SK-N-MC (cell line): ENCODE measurements at regions not wholly inside any gene's neighbourhood (a gene's known extent, or its start where the extent isn't known, plus 50 kb on each side); places are given as distances from the start of the nearest gene placed in this dataset.

Source experiments
- DNase-seq: peaks from one replicate; pipeline ENCODE4 v3.0.0-alpha.2; 2011; ENCODE audit warnings: low read depth, low spot score
- H3K27ac ChIP-seq: fragments of 200-600 bp; sonication (generic); 2 replicates; pipeline ENCODE4 v1.5.1; 2016; ENCODE audit warnings: mixed run types
- H3K36me3 ChIP-seq: fragments of 200-600 bp; sonication (generic); 2 replicates; pipeline ENCODE4 v1.6.1; 2017; ENCODE audit warnings: antibody characterized with exemption, low read length, mixed read lengths; ENCODE audit not compliant: insufficient read depth
- H3K4me3 ChIP-seq: fragments of 200-600 bp; sonication (generic); 2 replicates; pipeline ENCODE4 v1.5.1; 2016
- H3K9ac ChIP-seq: fragments of 200-600 bp; sonication (generic); 2 replicates; pipeline ENCODE4 v1.8.0; 2017; ENCODE audit warnings: mixed run types, mixed read lengths; ENCODE audit not compliant: insufficient read length
- H3K9me3 ChIP-seq: fragments of 200-600 bp; sonication (generic); 2 replicates; pipeline ENCODE4 v1.6.1; 2017; ENCODE audit warnings: low read depth, mild to moderate bottlenecking, antibody characterized with exemption, low read length, moderate library complexity, mixed read lengths
- EZH2 ChIP-seq: fragments of 200-600 bp; sonication (generic); IDR thresholded peaks from one replicate; pipeline ENCODE4 v1.6.1; 2017; ENCODE audit warnings: antibody characterized with exemption
- FOXP2 ChIP-seq: optimal IDR thresholded peaks from 2 replicates; pipeline ENCODE3; 2011; ENCODE audit warnings: mild to moderate bottlenecking, moderate library complexity; ENCODE audit not compliant: insufficient read depth; ENCODE audit errors: extremely low read length, control extremely low read depth
- POLR2AphosphoS5 ChIP-seq: IDR thresholded peaks from 2 replicates; pipeline ENCODE4 v1.6.1; 2012; ENCODE audit warnings: mild to moderate bottlenecking, low read depth, low read length, borderline replicate concordance

DNA sequence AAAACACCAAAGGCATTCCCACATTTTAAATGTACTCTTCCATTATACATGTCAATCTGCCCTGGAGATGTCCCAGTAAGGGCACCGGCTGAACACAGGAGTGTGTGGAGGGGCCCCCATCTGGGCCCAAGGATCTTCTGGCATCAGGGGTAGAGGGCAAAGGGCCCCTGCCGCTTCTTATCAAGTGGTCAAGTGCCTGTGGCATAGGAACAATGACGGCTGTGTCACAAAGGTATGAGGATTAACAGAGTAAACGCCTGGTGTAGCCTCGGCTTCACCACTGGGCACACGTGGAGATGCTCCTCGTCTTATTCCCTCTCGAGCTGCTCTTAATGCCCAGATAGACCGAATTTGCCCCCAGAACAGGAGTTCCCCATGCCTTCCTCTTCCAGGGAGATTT lies 169.7 kb upstream of the GLI2 start:
- H3K4me3 ChIP-seq = no peak overlapping the region
- H3K27ac ChIP-seq = no peak overlapping the region
- DNase-seq = no peak
- H3K36me3 ChIP-seq = no peaks in the 10 kb centered on the region
- TF ChIP-seq POLR2AphosphoS5 (no peak), FOXP2 (no peak), EZH2 (no peak)
- H3K9me3 ChIP-seq = no peaks in the 10 kb centered on the region
- H3K9ac ChIP-seq = no peak overlapping the region

DNA sequence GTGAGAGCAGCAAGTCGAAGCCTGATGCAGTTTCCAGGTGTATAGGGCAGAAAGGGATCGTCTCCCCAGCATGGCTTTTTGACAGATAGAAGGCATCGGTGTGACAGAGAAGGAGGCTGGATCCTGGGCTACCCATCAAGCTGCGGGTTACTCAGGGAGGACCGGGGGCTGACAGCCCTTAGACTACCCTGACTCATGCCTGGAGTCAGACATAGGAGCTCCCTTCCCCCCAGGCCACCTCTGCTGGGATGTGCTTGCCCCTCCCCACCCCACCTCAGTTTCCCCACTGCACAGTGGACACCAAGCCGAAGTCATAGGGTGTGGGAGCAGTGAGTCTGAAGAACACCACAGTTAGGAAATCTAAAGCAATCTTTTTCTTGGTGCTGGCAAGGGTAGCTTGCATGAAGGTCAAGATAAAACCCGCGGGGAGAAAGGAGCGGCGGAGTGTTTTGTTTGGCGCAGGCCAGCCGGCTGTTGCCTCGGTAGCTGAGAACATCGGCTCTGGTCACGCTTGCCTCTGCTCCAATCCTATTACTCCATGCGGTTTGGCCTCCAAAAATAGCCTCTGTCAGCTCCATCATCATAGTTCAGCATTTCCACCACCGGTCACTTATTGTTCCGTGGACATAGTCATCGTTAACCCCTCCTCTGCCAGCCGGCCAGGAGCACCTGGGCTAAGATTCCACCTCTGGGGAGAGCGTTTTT lies 169.2 kb upstream of the GLI2 start:
- TF ChIP-seq FOXP2 (no peak), EZH2 (no peak)
- Histone ChIP-seq H3K9ac (no peak overlapping the region), H3K9me3 (no peaks in the 10 kb centered on the region), H3K36me3 (no peaks in the 10 kb centered on the region), H3K4me3 (no peak overlapping the region), H3K27ac (no peak overlapping the region)
- DNase-seq = no peak

DNA sequence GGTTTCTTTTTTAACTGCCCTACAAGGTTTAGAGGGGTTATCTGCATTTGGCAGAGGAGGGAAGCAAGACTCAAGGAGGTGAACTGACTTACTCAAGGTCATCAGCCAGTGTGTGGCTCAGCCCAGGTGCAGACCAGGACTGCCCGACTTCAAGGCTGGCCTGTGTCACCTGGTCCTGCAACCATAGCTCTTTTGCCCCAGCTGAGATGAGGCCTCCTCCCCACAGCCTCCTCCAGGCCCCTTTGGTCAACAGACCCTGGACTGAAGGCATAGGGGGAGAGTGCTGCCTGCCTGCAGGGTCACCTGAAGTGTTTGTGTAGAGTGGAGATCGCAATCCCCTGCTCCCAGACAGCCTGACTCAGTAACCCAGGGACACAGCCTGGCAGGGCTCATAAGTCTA lies 168.5 kb upstream of the GLI2 start:
- no peak for TF ChIP-seq FOXP2
- no peak for TF ChIP-seq EZH2
- TF ChIP-seq POLR2AphosphoS5 = no peak
- no peaks in the 10 kb centered on the region for H3K36me3 ChIP-seq
- H3K9me3 ChIP-seq = no peaks in the 10 kb centered on the region
- no peak overlapping the region for H3K4me3 ChIP-seq
- H3K9ac ChIP-seq = no peak overlapping the region
- no peak overlapping the region for H3K27ac ChIP-seq
- DNase-seq = no peak

DNA sequence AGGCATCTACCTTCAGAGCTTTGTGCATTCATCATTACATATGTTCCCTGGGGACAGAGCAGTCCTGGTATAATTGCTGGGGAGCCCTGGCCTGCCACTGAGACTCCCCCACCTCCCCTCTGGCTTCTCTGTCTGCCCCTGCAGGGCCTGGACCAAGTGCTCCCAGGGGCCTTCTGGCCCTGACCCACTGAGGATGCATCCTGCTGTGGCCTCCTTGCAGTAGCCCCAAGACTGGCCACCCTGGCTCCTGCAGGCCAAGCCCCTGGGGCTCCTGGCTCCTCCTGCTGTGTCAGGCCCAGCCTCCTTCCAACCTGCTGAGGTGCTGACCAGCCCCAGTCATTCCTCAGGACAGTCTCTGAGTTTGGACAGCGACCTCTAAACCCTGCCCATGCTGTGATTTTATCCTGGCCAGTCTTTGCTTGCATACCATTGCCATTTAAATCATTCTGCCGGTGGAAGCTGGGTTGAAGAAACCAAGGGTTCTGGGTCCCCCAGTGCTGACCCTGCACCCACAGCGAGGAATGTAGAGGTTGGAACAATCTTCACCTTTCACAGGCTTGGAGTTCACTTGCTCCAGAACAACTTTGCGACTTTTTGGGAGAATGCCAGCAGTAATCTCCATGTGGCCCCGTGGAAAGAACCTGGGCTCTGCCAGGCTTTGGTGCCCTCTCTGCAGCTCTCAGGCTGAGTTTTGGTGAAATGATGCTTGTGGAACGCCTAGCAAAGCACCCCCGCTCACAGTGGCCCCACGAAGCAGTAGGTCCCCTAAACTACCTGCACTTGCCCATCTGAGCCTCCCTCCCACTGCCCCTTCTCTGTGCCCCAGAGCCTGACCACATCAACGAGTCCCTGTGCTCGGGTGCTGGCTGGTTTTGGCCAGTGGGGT lies 167.3 kb upstream of the GLI2 start:
- DNase-seq = no peak
- no peak overlapping the region for H3K4me3 ChIP-seq
- TF ChIP-seq POLR2AphosphoS5 (no peak), FOXP2 (no peak), EZH2 (no peak)
- H3K27ac ChIP-seq = no peak overlapping the region
- H3K9ac ChIP-seq = no peak overlapping the region
- H3K36me3 ChIP-seq = no peaks in the 10 kb centered on the region
- H3K9me3 ChIP-seq = no peaks in the 10 kb centered on the region

DNA sequence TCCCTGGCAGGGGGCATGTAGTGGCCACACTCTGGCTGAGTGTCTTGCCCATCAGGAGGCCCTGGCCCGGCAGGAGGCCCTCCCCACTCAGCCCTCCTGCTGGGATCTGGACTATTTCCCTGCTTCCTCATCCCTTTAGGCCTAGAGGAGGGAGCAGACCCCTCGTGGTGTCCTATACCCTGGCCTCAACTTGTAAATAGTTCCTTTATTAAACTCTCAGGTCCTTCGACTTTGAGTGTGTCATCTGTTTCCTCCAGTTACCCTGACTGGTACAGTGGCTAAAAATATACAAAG lies 166.7 kb upstream of the GLI2 start:
- H3K4me3 ChIP-seq = no peak overlapping the region
- no peaks in the 10 kb centered on the region for H3K9me3 ChIP-seq
- no peak overlapping the region for H3K27ac ChIP-seq
- no peak overlapping the region for H3K9ac ChIP-seq
- DNase-seq = no peak
- TF ChIP-seq EZH2 (no peak), POLR2AphosphoS5 (no peak), FOXP2 (no peak)
- H3K36me3 ChIP-seq = no peaks in the 10 kb centered on the region

DNA sequence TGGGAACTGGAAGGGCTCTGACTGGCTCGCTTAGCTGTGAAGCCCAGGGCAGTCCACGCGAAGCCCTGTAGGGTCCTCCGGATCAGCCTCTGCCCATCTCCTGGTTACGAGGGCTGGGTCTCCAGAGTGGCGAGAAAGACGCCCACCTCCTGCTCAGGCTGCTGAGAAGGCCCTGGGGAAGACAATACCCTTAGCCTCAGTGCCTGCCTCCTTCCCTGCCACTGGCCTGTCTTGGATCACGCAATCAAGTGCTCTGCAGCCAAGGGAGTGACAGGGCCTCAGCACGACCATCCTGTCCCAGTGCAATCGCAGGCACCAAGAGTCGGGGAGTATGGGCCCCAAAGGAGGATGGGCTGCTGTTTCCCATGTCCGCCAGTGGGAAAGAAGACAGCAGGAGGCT lies 165.7 kb upstream of the GLI2 start:
- H3K4me3 ChIP-seq = no peak overlapping the region
- H3K36me3 ChIP-seq = no peaks in the 10 kb centered on the region
- TF ChIP-seq POLR2AphosphoS5 = no peak
- TF ChIP-seq FOXP2 = no peak
- TF ChIP-seq EZH2 = no peak
- H3K9me3 ChIP-seq = no peaks in the 10 kb centered on the region
- H3K9ac ChIP-seq = no peak overlapping the region
- DNase-seq = no peak
- no peak overlapping the region for H3K27ac ChIP-seq

DNA sequence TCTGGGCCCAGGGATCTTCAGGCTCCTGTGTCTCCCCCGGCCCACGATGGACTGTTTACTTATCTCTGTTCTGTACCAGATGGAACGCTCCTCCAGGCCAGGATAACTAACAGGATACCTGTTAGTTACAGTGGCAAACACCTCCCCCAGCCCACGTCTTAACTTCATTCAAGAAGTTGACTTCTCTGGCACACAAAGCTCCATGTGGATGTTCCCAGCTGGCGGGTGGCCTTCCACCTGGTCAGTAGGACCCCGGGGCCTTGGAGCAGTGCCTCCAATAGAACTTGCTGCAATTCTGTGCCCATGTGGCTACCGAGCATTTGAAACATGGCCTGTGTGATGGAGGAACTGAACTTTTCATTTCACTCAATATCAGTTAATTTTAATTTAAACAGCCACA lies 165.1 kb upstream of the GLI2 start:
- DNase-seq = no peak
- Histone ChIP-seq H3K9ac (no peak overlapping the region), H3K4me3 (no peak overlapping the region), H3K27ac (no peak overlapping the region), H3K36me3 (no peaks in the 10 kb centered on the region), H3K9me3 (no peaks in the 10 kb centered on the region)
- TF ChIP-seq FOXP2 (no peak), EZH2 (no peak), POLR2AphosphoS5 (no peak)

DNA sequence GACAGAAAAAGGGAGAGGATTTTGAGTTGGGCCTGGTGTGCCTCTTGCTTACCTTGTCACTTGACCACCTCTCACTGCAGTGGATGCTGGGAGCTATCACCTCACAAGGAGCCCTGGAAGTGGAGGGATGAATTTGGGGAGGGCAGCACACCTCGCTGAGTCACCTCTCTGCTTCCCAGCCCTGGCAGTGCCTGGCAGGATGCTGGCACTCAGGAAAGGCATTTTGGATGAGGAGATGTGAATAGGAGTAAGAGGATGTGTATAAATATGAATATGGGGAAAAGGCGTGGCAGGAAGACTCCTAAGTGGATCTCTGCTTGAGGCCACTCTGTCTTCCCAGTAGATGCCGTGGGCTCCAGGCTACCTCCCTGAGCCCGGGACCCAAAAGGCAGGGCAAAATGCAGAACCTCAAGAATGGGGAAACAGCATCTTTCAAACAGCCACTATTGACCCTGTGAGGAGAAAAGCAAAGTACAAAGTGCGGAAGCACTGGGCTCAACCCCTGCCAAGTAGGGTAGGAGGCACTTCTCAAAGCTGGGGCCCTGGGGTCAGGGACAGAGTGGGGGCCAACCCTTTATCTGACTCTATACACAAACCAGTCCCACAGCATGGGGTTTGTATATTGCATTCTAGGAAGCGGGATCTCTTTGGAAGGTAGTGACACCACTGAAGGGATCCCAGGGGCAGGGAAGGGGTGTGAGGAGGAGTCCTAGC lies 164.5 kb upstream of the GLI2 start:
- no peak for DNase-seq
- Histone ChIP-seq H3K9ac (no peak overlapping the region), H3K36me3 (no peaks in the 10 kb centered on the region), H3K4me3 (no peak overlapping the region), H3K9me3 (no peaks in the 10 kb centered on the region), H3K27ac (no peak overlapping the region)
- TF ChIP-seq FOXP2 (no peak), POLR2AphosphoS5 (no peak), EZH2 (no peak)
